SK-N-SH treated with all-trans-retinoic acid at 6 μM for 48 hours (cell line): ENCODE measurements at regions not wholly inside any gene's neighbourhood (a gene's known extent, or its start where the extent isn't known, plus 50 kb on each side); places are given as distances from the start of the nearest gene placed in this dataset.

ENCODE experiments used
- ARNTL ChIP-seq: fragments of 450-650 bp; formaldehyde crosslinking; IDR thresholded peaks from 2 replicates; pipeline ENCODE4 v1.5.0; 2020; ENCODE audit warnings: low read depth, mild to moderate bottlenecking, moderate library complexity, borderline replicate concordance
- PPARA ChIP-seq: fragments of 250-450 bp; sonication (Bioruptor Pico); IDR thresholded peaks from 2 replicates; pipeline ENCODE4 v1.5.0; 2020; ENCODE audit warnings: mild to moderate bottlenecking, borderline replicate concordance
- ZFP3 ChIP-seq: fragments of 250-450 bp; sonication (Bioruptor Pico); IDR thresholded peaks from 2 replicates; pipeline ENCODE4 v1.5.0; 2020; ENCODE audit warnings: mild to moderate bottlenecking, moderate library complexity
- ZNF8 ChIP-seq: fragments of 450-650 bp; formaldehyde crosslinking; IDR thresholded peaks from 2 replicates; pipeline ENCODE4 v1.5.0; 2020; ENCODE audit warnings: mild to moderate bottlenecking, moderate library complexity

DNA sequence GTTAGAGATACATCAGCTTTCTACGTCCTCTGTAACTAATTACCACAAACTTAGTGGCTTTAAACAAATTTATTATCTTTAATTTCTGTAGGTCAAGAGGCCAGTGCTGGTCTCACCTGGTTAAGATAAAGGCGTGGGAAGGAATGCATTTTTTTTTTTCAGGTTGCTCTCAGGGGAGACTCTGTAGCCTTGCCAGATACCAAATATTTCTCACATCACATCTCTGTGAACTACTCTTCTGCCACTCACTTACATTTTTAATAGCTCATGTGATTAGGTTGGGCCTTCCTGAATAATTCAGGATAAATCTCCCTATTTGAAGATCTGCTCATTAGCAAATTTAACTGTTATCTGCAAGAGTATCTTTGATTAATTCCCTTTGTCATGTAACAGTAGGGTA is 214.6 kb downstream of the CBLN2 start:
- no peak for TF ChIP-seq ZFP3
- no peak for TF ChIP-seq PPARA (CRISPR knock-in tag)
- no peak for TF ChIP-seq ARNTL (CRISPR knock-in tag)
- TF ChIP-seq ZNF8, result no peak
